Stomach (tissue), 4 donors: ENCODE measurements at regions not wholly inside any gene's neighbourhood (a gene's known extent, or its start where the extent isn't known, plus 50 kb on each side); places are given as distances from the start of the nearest gene placed in this dataset.
"Not testable (repeated sequence)": the region's sequence is repeated elsewhere in the genome, so short reads cannot be mapped to it uniquely, and the experiment has no call there.

Experiments
- EP300 ChIP-seq: sonication (generic); formaldehyde crosslinking; IDR thresholded peaks from one replicate; pipeline ENCODE4 v1.6.1; 2017; ENCODE audit warnings: antibody characterized with exemption
- POLR2A ChIP-seq, 4 donors: fragments of 450-650 bp; IDR thresholded peaks; one replicate each; pipeline ENCODE4 v1.6.1; 2016; ENCODE audit warnings: antibody characterized with exemption in 4 of 4, control low read depth in 2 of 4, mild to moderate bottlenecking in 1 of 4, moderate library complexity in 1 of 4
- TF ChIP-seq, protein P1 (sequence below), 7 experiments: fragments of 450-650 bp in 4 of 7; fragments of 200-600 bp in 3 of 7; sonication (generic) in 3 of 7; IDR thresholded peaks; one replicate each; pipeline ENCODE4 v1.5.1; 2016 to 2019; ENCODE audit warnings: antibody characterized with exemption in 7 of 7, control low read depth in 2 of 7, mild to moderate bottlenecking in 1 of 7

- TF ChIP-seq, protein P1, sequence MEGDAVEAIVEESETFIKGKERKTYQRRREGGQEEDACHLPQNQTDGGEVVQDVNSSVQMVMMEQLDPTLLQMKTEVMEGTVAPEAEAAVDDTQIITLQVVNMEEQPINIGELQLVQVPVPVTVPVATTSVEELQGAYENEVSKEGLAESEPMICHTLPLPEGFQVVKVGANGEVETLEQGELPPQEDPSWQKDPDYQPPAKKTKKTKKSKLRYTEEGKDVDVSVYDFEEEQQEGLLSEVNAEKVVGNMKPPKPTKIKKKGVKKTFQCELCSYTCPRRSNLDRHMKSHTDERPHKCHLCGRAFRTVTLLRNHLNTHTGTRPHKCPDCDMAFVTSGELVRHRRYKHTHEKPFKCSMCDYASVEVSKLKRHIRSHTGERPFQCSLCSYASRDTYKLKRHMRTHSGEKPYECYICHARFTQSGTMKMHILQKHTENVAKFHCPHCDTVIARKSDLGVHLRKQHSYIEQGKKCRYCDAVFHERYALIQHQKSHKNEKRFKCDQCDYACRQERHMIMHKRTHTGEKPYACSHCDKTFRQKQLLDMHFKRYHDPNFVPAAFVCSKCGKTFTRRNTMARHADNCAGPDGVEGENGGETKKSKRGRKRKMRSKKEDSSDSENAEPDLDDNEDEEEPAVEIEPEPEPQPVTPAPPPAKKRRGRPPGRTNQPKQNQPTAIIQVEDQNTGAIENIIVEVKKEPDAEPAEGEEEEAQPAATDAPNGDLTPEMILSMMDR (IDR thresholded peaks at IDR 0.05): not testable (repeated sequence)
- not testable (repeated sequence) for TF ChIP-seq EP300; POLR2A (IDR thresholded peaks at IDR 0.05)
Observed at GRCh38 chr11:3537254-3537653, 104.5 kb downstream of the ART5 start.
